ENCODE measurements at regions not wholly inside any gene's neighbourhood (a gene's known extent, or its start where the extent isn't known, plus 50 kb on each side); places are given as distances from the start of the nearest gene placed in this dataset.
"Not testable (repeated sequence)": the region's sequence is repeated elsewhere in the genome, so short reads cannot be mapped to it uniquely, and the experiment has no call there.

- DNase-seq (ENCODE audit: low read depth): no peak
Measured at GRCh38 chr6:140032189-140032588, 657.7 kb upstream of the CITED2 start.

- DNase-seq (ENCODE audit: low read depth): no peak
Measured at GRCh38 chr6:140029551-140029950, 655.1 kb upstream of the CITED2 start.

DNA sequence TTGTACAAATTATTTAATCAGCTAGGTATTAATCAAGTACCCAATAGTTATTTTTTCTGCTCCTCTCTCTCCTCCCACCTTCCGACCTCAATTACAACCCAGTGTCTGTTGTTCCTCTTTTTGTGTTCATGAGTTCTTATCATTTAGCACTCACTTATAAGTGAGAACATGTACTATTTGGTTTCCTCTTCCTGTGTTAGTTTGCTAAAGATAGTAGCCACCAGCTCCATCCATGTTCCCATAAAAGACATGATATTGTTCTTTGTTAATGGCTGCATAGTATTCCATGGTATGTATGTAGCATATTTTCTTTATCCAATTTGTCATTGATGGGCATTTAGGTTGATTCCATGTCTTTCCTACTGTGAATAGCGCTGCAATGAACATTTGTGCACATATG is 652.8 kb upstream of the CITED2 start:
- no peak for DNase-seq (ENCODE audit: low read depth)

- no peak for DNase-seq (ENCODE audit: low read depth)
Measured at GRCh38 chr6:140026546-140026945, 652.1 kb upstream of the CITED2 start.

GRCh38 chr6:140025171-140025570 is 650.7 kb upstream of the CITED2 start:
- no peak for DNase-seq (ENCODE audit: low read depth)

GRCh38 chr6:140020207-140020791 is 645.9 kb upstream of the CITED2 start:
- DNase-seq (ENCODE audit: low read depth): no peak

- no peak for DNase-seq (ENCODE audit: low read depth)
Measured at GRCh38 chr6:140018588-140018987, 644.1 kb upstream of the CITED2 start.

DNA sequence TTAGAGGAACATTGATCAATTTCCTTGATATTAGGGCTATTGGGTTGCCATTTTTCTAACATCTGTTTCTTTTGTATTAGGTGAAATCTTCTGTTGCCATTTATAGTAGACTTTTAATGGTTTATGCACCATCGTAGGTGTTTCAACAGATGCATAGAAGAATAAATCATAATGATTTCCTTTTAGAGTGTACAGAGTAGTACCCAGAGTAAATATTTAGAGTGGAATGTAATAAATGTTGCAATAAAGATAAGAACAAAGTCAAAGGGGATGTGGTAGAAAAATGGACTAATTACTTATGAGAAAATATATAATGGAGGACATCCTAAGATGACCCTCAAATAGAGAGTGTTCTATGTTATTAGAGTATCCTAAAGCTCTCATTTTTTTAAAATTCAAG is 643.0 kb upstream of the CITED2 start:
- DNase-seq (ENCODE audit: low read depth): no peak

DNA sequence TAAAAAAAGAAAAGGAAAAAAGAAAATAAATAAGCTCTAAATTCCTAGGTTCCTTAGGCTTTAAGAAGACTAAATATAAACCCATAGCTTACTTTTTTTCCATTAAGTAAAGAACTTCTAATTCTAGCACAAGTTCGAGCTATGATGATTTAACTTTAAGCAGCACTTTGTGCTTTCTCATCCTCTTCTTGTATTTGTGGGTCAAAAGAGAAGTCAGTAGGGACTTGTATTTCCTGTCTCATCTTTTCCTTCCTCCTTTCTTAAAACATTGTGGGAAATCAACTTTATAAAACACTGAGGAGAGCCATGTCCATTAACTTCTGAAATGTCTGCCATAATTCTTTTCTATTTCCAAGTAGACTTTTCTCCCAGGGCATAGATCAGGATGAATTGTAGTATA is 637.7 kb upstream of the CITED2 start:
- no peak for DNase-seq (ENCODE audit: low read depth)

DNA sequence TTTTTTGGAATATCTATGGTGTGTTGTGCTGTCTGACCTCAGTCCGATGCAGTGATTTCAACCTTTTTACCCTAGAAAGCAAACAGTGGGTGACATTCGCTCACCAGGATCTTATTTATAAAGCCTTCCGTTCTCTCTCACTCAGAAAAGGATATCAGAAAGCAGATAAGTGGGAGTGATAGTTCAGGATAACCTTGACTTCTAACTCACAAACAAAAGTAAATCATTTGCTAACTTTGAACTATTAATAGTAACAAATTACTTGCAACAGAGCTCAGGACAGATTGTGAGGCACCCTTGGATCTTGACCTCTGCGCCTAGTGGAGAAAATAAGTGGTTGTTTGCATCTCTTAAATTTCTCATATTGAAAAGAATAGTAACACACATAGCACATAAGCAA is 637.1 kb upstream of the CITED2 start:
- no peak for DNase-seq (ENCODE audit: low read depth)

DNA sequence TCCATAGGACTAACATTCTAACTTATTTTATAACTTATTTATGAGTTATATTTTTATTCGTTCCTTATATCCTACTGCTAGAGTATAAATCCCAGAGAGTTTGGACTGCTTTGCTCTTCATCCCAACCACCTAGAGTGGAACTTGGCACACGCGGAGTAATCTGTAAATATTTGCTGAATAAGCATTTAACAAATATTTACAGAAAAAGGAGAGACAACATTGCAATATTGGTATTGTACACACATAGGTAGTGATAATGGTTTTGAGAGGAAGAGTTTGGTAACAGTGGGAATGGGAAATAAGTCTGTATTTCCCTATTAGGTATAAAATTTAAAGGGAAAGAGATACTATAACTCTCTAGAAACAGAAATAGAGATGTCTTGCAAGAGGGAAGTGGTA is 634.8 kb upstream of the CITED2 start:
- DNase-seq (ENCODE audit: low read depth): no peak

GRCh38 chr6:140007525-140007924 is 633.1 kb upstream of the CITED2 start:
- DNase-seq (ENCODE audit: low read depth): no peak

- DNase-seq (ENCODE audit: low read depth): no peak
Measured at GRCh38 chr6:140003217-140003616, 628.8 kb upstream of the CITED2 start.

- no peak for DNase-seq (ENCODE audit: low read depth)
Measured at GRCh38 chr6:140002396-140003022, 628.1 kb upstream of the CITED2 start.

GRCh38 chr6:140001821-140002341 is 627.4 kb upstream of the CITED2 start:
- DNase-seq (ENCODE audit: low read depth): no peak

GRCh38 chr6:140001005-140001404 is 626.6 kb upstream of the CITED2 start:
- DNase-seq (ENCODE audit: low read depth): no peak

DNA sequence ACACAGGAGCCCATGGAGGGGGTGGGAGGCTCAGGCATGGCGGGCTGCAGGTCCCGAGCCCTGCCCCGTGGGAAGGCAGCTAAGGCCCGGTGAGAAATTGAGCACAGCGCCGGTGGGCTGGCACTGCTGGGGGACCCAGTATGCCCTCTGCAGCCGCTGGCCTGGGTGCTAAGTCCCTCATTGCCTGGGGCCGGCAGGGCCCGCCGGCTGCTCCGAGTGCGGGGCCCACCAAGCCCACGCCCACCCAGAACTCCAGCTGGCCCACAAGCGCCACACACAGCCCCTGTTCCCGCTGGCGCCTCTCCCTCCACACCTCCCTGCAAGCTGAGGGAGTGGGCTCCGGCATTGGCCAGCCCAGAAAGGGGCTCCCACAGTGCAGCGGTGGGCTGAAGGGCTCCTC is 625.2 kb upstream of the CITED2 start:
- not testable (repeated sequence) for DNase-seq (ENCODE audit: low read depth)

DNA sequence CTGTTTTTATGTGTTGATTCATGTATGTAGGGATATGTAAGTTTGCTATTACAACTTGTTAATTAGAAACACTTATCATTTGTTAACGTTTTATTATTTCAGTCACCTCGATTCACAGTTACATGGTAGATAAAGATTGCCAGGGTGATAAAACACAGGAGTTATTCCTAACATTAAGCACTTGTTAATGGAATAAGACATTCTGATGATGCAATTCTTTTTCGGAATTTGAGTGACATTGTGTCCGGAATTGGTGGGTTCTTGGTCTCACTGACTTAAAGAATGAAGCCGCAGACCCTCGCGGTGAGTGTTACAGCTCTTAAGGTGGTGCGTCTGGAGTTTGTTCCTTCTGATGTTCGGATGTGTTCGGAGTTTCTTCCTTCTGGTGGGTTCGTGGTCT is 624.0 kb upstream of the CITED2 start:
- DNase-seq (ENCODE audit: low read depth): not testable (repeated sequence)

DNA sequence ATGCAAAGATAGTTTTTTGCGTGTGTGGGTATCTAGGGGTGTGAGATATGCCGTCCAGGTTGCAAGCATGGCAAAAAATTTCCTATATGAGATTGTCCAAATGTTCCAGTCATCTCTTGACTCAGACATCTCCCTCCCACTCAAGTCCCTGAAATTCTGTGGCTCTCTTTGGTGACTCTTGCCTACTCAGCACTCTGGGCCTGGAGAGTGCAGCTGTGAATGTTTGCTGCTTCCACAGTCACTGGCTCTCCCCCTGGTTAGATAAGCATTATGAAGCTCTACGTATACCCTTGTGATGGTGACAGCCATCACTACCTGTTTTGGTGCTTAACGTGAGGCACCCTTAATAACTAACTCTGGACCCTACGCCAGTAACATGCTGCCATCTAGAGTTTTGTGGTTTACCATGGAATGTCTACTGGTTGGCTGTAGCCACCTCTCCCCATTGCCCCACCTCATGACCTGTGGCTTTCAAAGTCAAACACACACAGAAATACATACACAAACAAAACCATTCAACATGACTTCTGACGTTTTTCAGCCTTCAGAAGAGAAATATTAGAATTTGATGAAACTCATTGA is 621.9 kb upstream of the CITED2 start:
- DNase-seq (ENCODE audit: low read depth): no peak

- no peak for DNase-seq (ENCODE audit: low read depth)
Measured at GRCh38 chr6:139994998-139995397, 620.5 kb upstream of the CITED2 start.

- no peak for DNase-seq (ENCODE audit: low read depth)
Measured at GRCh38 chr6:139990856-139991465, 616.5 kb upstream of the CITED2 start.

DNA sequence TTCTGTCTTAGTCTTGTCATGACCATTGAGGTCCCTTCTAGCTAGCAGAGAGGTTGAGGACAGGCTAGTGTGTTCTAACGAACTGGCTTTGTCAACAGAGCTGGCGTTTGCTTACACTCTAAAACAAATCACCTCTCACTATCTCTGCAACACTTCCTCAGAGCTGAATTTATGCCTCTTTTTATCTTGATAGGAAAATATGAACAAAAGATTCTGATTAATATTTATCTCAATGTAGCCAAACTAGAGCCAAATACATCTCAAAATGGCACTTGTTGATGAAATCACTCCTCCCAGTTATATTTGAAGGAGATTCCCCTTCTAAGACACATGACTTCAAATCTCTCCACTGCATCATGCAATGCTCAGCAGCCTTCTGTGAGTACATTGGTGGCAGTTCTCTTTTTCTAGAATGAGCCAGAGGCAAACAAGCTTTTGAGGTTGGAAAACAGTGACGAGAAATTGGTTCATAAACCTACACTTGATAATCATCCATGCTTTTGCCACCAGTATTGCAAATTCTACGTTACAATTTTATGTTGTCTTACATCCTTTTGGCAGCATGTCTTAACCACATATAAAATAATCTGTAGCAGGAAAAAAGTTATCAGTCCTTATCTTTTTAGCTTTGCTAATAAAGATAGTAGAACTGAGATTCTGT is 615.7 kb upstream of the CITED2 start:
- DNase-seq (ENCODE audit: low read depth): no peak

DNA sequence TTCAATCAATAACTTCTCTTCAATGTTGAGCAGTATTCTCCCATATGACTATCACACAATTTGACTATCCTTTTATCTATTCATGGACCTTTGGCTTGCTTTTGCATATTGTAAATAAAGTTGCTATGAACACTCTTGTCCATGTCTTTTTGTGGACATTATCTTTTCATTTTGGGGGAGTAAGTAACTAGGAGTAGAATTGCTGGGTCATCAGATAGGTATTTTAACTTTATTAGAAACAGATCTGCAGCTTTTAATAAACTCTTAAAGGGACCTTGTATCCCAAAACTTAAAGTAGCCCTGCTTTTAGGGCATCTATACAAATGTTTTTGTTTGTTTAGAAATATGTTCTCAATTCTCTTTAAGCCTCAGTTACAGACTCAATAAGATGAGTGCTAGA is 614.2 kb upstream of the CITED2 start:
- no peak for DNase-seq (ENCODE audit: low read depth)
